HG02884 (cell line): ENCODE measurements at regions not wholly inside any gene's neighbourhood (a gene's known extent, or its start where the extent isn't known, plus 50 kb on each side); places are given as distances from the start of the nearest gene placed in this dataset.
"Not testable (repeated sequence)": the region's sequence is repeated elsewhere in the genome, so short reads cannot be mapped to it uniquely, and the experiment has no call there.

Experiments
- ATAC-seq: cut with Tn5 transposase; IDR thresholded peaks from one replicate; pipeline ENCODE4 v1.9.1; 2021; ENCODE audit warnings: mild to moderate bottlenecking, moderate library complexity; ENCODE audit not compliant: unreplicated experiment

- not testable (repeated sequence) for ATAC-seq
Measured at GRCh38 chr21:27870755-27871154, 903.9 kb upstream of the ADAMTS5 start.

DNA sequence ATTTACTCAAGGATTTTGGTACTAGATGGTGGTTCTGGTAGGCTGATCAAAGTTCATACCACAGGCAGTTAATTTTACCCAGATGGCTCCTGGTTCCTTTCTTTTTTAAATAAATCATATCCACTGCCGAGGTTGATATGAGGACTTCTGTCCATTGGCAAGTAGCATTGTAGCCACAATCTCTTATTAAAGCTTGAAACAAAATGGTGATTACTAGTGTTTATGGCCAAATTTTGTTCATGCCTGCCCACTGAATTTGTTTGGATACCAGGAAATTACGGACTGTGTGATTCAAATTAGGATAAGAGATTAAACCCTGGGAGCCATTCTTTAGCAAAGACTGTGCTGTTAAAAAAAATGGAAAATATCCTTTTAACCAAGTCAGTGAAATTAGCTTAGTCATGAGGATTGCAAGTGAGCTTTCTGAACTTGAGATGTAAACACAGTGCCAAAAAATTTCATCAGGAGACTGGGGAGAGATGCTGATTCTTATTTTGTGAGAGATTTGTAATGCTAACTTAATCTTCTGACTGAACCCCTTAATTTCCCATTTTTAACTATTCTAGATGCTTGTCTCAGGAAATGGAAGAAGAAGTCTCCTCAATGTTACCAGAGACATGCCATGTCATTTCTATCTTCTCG, 893.5 kb upstream of the ADAMTS5 start:
- not testable (repeated sequence) for ATAC-seq

DNA sequence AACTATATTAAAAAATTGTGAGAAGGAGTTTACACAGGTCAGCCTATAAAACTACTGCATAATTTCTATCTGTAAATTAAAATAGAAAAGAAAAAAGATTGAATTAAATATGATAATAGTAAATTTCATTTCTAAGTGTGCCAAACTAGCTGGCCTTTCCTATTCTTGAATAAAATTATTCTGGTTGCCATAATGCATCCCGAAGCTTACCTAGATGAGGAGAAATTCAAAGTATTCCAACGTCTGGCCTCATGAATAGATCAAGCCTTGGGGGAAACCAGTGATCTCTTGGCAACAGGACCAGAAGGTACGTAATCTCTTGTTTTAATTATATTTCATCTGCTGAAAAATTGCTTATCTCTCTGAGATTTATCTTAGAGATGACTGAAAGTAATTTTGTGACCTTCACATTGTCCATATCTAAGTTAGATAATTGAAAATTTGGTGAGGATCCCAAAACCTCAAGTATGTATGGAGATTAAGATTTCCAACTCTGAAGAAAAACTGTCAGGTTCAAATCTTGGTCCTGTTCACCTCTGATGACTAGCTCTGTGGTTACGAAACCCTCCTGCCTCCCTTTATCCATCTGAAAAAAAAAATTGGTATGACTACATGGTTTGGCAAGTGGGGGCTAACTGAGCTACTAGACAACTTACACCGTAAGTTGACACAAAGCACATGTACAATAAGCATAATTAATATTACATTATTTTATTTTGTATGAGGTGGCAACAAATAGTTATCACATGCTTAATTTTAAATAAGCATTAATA, 891.4 kb upstream of the ADAMTS5 start:
- ATAC-seq: not testable (repeated sequence)

DNA sequence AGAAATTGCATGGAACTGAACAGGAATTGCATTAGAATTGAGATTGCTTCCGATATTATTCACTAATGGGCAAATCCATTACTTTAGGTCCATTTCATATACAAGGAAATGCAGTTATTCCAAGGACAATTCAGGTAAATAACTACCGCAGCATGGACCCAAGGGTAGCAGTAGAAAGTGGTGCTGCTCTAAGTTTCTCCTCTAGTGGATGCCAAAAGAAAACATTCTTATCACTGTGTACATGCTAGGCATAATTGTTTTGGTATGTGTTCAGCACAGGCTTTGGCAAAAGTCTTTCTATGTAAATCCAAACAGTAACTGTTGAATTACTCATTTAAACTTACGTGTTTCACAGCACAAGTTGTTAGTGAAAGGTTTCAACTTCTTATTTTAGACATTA, 890.1 kb upstream of the ADAMTS5 start:
- not testable (repeated sequence) for ATAC-seq

- ATAC-seq: no peak
Measured at GRCh38 chr21:27841084-27841672, 874.3 kb upstream of the ADAMTS5 start.

- ATAC-seq: no peak
Measured at GRCh38 chr21:27840262-27840661, 873.4 kb upstream of the ADAMTS5 start.

- ATAC-seq: no peak
Measured at GRCh38 chr21:27839512-27840115, 872.7 kb upstream of the ADAMTS5 start.

- no peak for ATAC-seq
Measured at GRCh38 chr21:27838573-27838972, 871.7 kb upstream of the ADAMTS5 start.

GRCh38 chr21:27837936-27838335, 871.0 kb upstream of the ADAMTS5 start:
- no peak for ATAC-seq

GRCh38 chr21:27833298-27833697, 866.4 kb upstream of the ADAMTS5 start:
- no peak for ATAC-seq

DNA sequence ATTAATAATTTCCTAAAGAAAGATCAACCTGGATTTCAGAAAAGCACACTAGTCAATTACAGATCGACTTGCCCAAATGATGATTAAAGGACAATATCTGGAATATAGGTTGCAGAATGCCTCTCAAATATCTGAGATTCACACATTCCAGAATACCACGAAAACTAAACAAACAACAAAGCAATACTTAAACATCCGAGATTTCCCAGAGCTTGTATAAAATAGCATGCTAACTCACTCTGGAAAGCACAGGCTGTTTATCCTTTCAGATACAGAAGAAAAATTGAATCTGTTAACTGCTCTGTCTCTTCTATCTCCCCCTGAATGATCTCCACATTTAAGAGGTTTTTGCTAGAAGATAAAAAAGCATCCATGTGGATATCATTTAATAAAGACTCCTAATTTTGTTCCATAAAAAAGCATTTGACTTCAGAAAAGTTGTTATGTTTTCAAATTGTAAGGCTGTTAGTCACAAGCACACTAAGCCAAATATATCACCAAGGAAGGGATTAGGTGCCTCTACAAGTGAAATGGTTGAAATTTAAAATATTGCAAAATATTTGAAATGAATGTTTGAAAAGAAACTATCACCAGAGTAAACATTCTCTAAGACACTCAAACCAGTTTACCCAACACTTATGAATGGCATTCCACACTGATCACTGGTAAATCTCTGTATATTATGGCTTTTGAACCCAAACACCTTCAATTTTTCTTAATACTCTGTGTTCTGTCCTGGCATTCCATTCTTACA, 865.1 kb upstream of the ADAMTS5 start:
- ATAC-seq: no peak

GRCh38 chr21:27831177-27831576, 864.3 kb upstream of the ADAMTS5 start:
- ATAC-seq: no peak

DNA sequence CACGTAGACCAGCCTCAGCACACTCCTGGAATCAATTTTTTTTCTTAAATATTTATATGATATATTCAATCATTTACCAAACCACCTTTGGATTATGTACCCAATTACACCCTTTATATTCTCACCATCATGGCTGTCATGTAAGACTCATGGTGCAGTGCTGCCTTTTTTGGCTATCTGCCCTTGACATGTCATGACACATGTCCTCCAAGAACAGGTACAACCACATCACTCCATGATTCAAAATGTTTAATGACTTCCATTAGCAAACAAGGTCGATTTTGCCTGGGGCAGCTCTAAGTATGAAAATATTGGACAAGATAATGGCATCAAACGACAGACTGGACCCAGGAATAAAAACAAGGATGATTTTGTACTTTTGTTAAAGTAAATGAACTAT, 861.1 kb upstream of the ADAMTS5 start:
- ATAC-seq: no peak

DNA sequence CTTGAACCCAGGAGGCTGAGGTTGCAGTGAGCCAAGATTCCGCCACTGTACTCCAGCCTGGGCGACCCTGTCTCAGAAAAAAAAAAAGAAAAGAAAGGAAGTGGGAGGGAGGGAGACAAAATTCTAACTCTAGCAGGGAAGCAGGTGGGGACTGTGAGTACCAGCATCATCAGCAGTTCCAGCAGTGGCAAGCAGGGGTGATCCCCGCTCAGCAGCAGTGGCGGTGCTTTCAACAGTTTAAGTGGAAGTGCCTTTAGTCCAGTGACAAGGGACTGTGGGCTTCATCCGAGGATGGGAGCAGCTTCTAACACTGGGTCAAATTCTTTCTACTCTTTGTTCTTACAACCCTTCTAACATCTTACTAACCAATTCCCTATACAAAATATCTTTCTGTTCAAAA, 858.1 kb upstream of the ADAMTS5 start:
- ATAC-seq: no peak

GRCh38 chr21:27823652-27824201, 856.8 kb upstream of the ADAMTS5 start:
- no peak for ATAC-seq

- ATAC-seq: no peak
Measured at GRCh38 chr21:27820342-27820741, 853.5 kb upstream of the ADAMTS5 start.

DNA sequence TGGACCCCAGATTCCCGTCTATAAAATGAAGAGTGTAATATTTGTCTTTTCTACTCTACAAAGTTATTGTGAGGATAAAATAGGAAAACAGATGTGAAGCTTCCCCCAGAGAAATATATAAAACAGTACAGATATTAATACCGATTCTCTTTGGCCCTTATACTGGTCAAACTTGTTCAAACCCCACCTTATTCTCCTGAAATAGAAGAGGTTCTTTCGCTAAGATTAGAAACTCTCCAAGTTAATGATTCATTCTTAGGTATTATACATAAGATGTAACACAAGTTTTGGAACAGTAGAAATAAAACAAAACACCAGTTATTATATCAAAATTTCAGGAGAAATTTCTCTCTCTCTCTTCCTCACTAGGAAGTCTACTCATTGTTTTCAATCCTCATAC, 852.4 kb upstream of the ADAMTS5 start:
- ATAC-seq: no peak

DNA sequence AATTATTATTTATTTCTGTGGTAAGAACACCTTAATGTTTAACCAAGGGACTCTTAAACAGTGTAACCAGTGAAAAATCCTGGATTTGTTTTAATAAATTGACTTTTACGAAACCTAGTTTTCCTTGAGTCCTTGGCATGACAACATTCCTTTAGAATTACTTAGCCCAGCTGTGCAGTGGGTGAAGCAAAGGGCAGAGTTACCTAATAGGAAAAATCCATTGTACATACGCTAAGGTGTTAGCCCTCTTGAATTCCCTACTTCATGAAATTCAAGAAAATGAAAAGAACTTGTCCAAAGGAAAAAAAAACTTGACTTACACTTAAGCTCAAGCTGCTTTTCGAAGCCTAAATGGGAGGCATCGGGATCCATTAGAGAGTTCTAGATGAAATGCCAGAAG, 852.0 kb upstream of the ADAMTS5 start:
- ATAC-seq: no peak

DNA sequence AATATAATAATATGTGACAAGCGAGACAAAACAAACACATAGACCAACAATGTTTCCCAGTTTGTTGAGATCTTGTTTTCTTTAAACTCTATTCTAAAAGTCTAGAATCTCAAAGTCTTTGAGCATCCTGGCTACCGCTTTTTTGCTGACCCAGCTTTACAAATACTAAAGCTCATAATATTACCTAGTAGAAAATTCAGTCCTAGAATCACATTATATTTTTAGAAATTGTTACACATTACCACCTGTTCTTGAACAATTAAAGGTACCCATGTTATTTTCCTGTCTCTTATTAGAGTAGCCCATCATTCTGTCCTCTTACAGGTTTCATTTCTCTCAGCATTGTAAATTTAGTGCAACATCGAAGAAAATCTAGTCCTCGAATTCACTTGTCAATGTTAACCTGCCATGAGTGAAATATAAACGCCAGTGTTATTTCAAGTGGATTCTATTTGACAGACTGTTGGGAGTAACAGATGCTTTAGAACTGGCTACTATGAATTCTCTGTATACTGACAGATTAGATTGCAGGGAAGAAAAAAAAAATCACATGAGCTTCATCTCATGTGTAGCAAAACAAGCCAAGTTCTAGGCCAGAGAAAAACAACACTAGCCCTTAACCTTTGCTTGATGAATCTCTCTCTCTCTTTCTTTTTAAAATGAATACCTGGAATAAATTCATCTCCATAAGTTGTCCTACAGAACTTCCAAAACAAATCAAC, 851.2 kb upstream of the ADAMTS5 start:
- no peak for ATAC-seq

GRCh38 chr21:27817074-27817473, 850.2 kb upstream of the ADAMTS5 start:
- ATAC-seq: no peak
